PC-9 (cell line): ENCODE measurements at regions not wholly inside any gene's neighbourhood (a gene's known extent, or its start where the extent isn't known, plus 50 kb on each side); places are given as distances from the start of the nearest gene placed in this dataset.

Experiments
- CTCF ChIP-seq: fragments of 200-600 bp; sonication (generic); conservative IDR thresholded peaks from 2 replicates; pipeline ENCODE4 v1.6.1; 2017; ENCODE audit warnings: mixed run types, antibody characterized with exemption, mild to moderate bottlenecking, moderate library complexity
- EZH2 ChIP-seq: fragments of 200-600 bp; sonication (generic); IDR thresholded peaks from 2 replicates; pipeline ENCODE4 v1.8.0; 2017; ENCODE audit warnings: antibody characterized with exemption, low read depth

- no peak for TF ChIP-seq CTCF
- no peak for TF ChIP-seq EZH2
These were observed 140.7 kb upstream of the SLC22A23 start for GRCh38 chr6:3597500-3598064.
